Neuronal stem cell (in vitro differentiated cells): ENCODE measurements at regions not wholly inside any gene's neighbourhood (a gene's known extent, or its start where the extent isn't known, plus 50 kb on each side); places are given as distances from the start of the nearest gene placed in this dataset.

Source experiments
- DNase-seq: peaks from one replicate; pipeline ENCODE4 v3.0.0-alpha.2; 2013; ENCODE audit warnings: low spot score
- H2AFZ ChIP-seq: one replicate; pipeline ENCODE4 v1.6.1; 2013; ENCODE audit warnings: mild to moderate bottlenecking, low read length, inconsistent platforms
- H2AK5ac ChIP-seq: 2 replicates; pipeline ENCODE4 v1.6.1; 2013; ENCODE audit warnings: low read depth, mild to moderate bottlenecking, inconsistent platforms, low read length, moderate library complexity, mixed read lengths
- H2BK120ac ChIP-seq: 2 replicates; pipeline ENCODE4 v1.6.1; 2013; ENCODE audit warnings: low read depth, mild to moderate bottlenecking, inconsistent platforms, low read length, moderate library complexity, mixed read lengths
- H2BK12ac ChIP-seq: one replicate; pipeline ENCODE4 v1.6.1; 2013; ENCODE audit warnings: low read length, inconsistent platforms
- H2BK15ac ChIP-seq: 2 replicates; pipeline ENCODE4 v1.6.1; 2013; ENCODE audit warnings: mild to moderate bottlenecking, low read length, inconsistent platforms, mixed read lengths
- H2BK5ac ChIP-seq: one replicate; pipeline ENCODE4 v1.6.1; 2013; ENCODE audit warnings: inconsistent platforms, mild to moderate bottlenecking, low read length, moderate library complexity
- H3K14ac ChIP-seq: one replicate; pipeline ENCODE4 v1.6.1; 2013; ENCODE audit warnings: low read length, inconsistent platforms
- H3K18ac ChIP-seq: 2 replicates; pipeline ENCODE4 v1.6.1; 2013; ENCODE audit warnings: low read length, inconsistent platforms
- H3K23ac ChIP-seq: 2 replicates; pipeline ENCODE4 v1.6.1; 2013; ENCODE audit warnings: low read depth, mild to moderate bottlenecking, mixed read lengths, low read length, inconsistent platforms; ENCODE audit not compliant: poor library complexity
- H3K27ac ChIP-seq: replicated peaks from 3 replicates; pipeline ENCODE4 v1.5.1; 2013; ENCODE audit warnings: low read length, inconsistent platforms
- H3K27me3 ChIP-seq, 3 experiments: 2 replicates each; pipeline ENCODE4 v1.6.1; 2013; ENCODE audit warnings: low read length in 3 of 3, mild to moderate bottlenecking in 2 of 3, inconsistent platforms in 1 of 3, low read depth in 1 of 3, mixed read lengths in 1 of 3, moderate library complexity in 1 of 3; ENCODE audit not compliant: control insufficient read depth in 3 of 3, insufficient read depth in 3 of 3
- H3K36me3 ChIP-seq, 2 donors: replicated peaks in 1 of 2; 2 replicates each; pipeline ENCODE4 v1.6.1; 2013; ENCODE audit warnings: low read length in 2 of 2; ENCODE audit not compliant: control insufficient read depth in 2 of 2, insufficient read depth in 2 of 2
- H3K4ac ChIP-seq: 2 replicates; pipeline ENCODE4 v1.6.1; 2013; ENCODE audit warnings: inconsistent platforms, mild to moderate bottlenecking, low read length, moderate library complexity
- H3K4me1 ChIP-seq, 2 donors: 1 replicate in 1 of 2; 2 replicates in 1 of 2; pipeline ENCODE4 v1.6.1; 2013; ENCODE audit warnings: low read length in 2 of 2, low read depth in 1 of 2; ENCODE audit not compliant: control insufficient read depth in 2 of 2, insufficient read depth in 1 of 2
- H3K4me2 ChIP-seq: one replicate; pipeline ENCODE4 v1.6.1; 2013; ENCODE audit warnings: mild to moderate bottlenecking, low read length, inconsistent platforms; ENCODE audit not compliant: insufficient read depth, poor library complexity, severe bottlenecking
- H3K4me3 ChIP-seq, 2 donors: 2 replicates each; pipeline ENCODE4 v1.5.1; 2013; ENCODE audit warnings: low read length in 2 of 2, mild to moderate bottlenecking in 2 of 2, inconsistent platforms in 1 of 2, moderate library complexity in 1 of 2
- H3K79me1 ChIP-seq: one replicate; pipeline ENCODE4 v1.6.1; 2013; ENCODE audit warnings: low read depth, mild to moderate bottlenecking, inconsistent platforms, low read length, moderate library complexity
- H3K9ac ChIP-seq: one replicate; pipeline ENCODE4 v1.6.1; 2013; ENCODE audit warnings: mild to moderate bottlenecking, low read depth, low read length, inconsistent platforms; ENCODE audit not compliant: poor library complexity
- H3K9me3 ChIP-seq, 2 donors: replicated peaks in 1 of 2; 2 replicates each; pipeline versions ENCODE3 to v1.6.1; 2013; ENCODE audit warnings: low read length in 2 of 2, mild to moderate bottlenecking in 2 of 2, inconsistent platforms in 1 of 2, low read depth in 1 of 2, mixed read lengths in 1 of 2, moderate library complexity in 1 of 2; ENCODE audit not compliant: control insufficient read depth in 2 of 2, insufficient read depth in 1 of 2
- H4K8ac ChIP-seq: one replicate; pipeline ENCODE4 v1.6.1; 2013; ENCODE audit warnings: low read depth, mild to moderate bottlenecking, inconsistent platforms, low read length, moderate library complexity
- H4K91ac ChIP-seq: one replicate; pipeline ENCODE4 v1.6.1; 2013; ENCODE audit warnings: low read length, low read depth, mild to moderate bottlenecking, inconsistent platforms; ENCODE audit not compliant: poor library complexity
- WGBS, 2 donors: extraction: QIAGEN DNeasy Blood & Tissue Kit; methylation state at CpG; one replicate each; pipeline ENCODE4 v1.1.7; 2013; ENCODE audit warnings: missing lambda C conversion rate in 2 of 2, mixed read lengths in 1 of 2; ENCODE audit not compliant: insufficient read length in 2 of 2, insufficient replicate concordance in 1 of 2; ENCODE audit errors: extremely low coverage in 2 of 2; 5-methylcytosine and 5-hydroxymethylcytosine counted together

DNA sequence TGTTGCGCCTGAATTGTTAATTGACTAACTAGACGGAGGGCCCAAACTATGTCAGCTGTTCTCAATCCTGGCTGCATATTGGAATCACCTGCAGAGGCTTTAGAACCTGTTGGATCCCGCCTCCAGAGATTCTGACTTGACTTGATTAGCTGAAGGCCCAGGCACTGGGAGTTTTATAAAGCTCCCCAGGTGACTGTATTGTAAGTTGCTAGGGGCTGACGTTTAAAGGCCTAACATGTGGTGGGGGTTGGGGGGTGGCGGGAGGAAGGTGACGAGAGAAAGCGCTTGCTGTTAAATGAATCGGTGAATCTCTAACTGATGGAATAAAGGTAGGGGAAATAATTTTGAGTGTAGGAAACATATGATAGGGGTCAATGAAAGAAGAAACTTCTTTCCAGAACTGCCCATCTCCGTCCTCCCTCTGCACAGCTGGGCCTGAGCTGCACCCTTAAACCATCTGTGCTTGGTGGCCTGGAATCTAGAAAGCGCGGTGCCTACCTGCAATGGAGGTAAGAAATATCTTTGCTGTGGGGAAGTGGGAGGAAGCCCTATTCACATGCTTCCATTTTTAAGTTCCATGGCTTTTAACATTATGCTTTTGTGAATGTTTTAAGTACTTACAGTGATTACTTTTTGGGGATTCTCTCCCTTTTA, 225.0 kb upstream of the FAM3C start:
- H2BK120ac ChIP-seq: no peak overlapping the region
- H3K27me3 ChIP-seq: no peaks in the 10 kb centered on the region
- no peak overlapping the region for H2BK12ac ChIP-seq
- no CpG with 5 or more reads among the region's 11 CpGs for WGBS, 2 donors
- H2AK5ac ChIP-seq: no peak overlapping the region
- no peaks in the 10 kb centered on the region for H3K9me3 ChIP-seq
- H4K91ac ChIP-seq: no peak overlapping the region
- no peak overlapping the region for H2AFZ ChIP-seq
- DNase-seq: peak; percentile 8
- H3K18ac ChIP-seq: no peak overlapping the region
- no peak overlapping the region for H4K8ac ChIP-seq
- H3K4me2 ChIP-seq: peak overlapping the region; percentile 26
- H3K4me1 ChIP-seq: peaks cover 0 to 3% of the 10 kb centered on the region in 2 donors
- no peak overlapping the region for H2BK15ac ChIP-seq
- H3K27ac ChIP-seq: no peak overlapping the region
- H3K79me1 ChIP-seq: no peaks in the 10 kb centered on the region
- no peak overlapping the region for H3K14ac ChIP-seq
- H3K9ac ChIP-seq: no peak overlapping the region
- H3K23ac ChIP-seq: no peak overlapping the region
- H3K4me3 ChIP-seq: no peak overlapping the region
- no peaks in the 10 kb centered on the region for H3K36me3 ChIP-seq
- H3K4ac ChIP-seq: no peak overlapping the region
- no peak overlapping the region for H2BK5ac ChIP-seq

DNA sequence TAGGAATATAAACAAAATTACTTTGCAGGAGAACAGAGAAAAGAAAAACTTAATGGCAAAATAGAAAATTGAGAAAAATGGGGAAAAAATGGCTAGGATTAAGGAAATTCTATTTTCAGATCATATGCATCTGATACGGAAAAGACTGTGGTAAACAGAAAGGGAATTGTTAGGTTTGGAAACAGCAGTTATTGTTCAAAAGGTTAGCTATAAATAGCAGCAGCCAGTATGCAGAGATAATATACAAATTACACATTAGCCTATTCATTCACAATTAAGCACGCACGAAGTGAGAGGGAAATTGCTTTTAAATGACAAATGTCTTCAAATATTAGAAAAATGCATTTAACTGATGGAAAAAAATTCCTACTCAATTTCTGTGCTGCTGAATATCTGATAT, 224.1 kb upstream of the FAM3C start:
- H4K91ac ChIP-seq: no peak overlapping the region
- no peaks in the 10 kb centered on the region for H3K79me1 ChIP-seq
- H2BK120ac ChIP-seq: no peak overlapping the region
- H3K4ac ChIP-seq: no peak overlapping the region
- H3K4me2 ChIP-seq: no peak overlapping the region
- WGBS, 2 donors: no CpG with 5 or more reads among the region's 3 CpGs
- no peak for DNase-seq
- no peak overlapping the region for H2BK5ac ChIP-seq
- peaks cover 0 to 3% of the 10 kb centered on the region in 2 donors for H3K4me1 ChIP-seq
- no peak overlapping the region for H3K9ac ChIP-seq
- H2AK5ac ChIP-seq: no peak overlapping the region
- H3K36me3 ChIP-seq: no peaks in the 10 kb centered on the region
- no peak overlapping the region for H4K8ac ChIP-seq
- no peak overlapping the region for H2BK15ac ChIP-seq
- H3K14ac ChIP-seq: no peak overlapping the region
- H3K23ac ChIP-seq: no peak overlapping the region
- H2BK12ac ChIP-seq: no peak overlapping the region
- no peak overlapping the region for H3K18ac ChIP-seq
- no peaks in the 10 kb centered on the region for H3K27me3 ChIP-seq
- no peak overlapping the region for H2AFZ ChIP-seq
- no peaks in the 10 kb centered on the region for H3K9me3 ChIP-seq
- H3K27ac ChIP-seq: no peak overlapping the region
- H3K4me3 ChIP-seq: no peak overlapping the region

DNA sequence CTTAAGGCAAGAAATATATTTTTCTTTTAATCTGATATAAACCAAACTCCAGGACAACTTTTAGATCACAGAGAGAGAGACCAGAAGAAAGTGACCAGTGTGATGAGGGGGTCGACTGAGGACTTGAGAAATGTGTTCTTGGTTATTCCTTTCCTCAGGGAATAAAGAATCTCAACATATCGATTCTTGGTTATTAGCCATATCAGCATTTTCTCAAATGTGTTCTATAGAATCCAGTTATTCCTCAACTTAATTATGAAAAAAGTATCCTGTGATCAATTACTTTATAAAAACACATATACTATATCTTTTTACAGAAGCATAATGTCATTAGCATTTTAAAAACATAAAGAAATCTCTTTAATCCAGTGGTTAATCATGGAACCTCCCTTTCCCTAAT, 222.1 kb upstream of the FAM3C start:
- no peak overlapping the region for H2AK5ac ChIP-seq
- no peaks in the 10 kb centered on the region for H3K36me3 ChIP-seq
- no peak overlapping the region for H2BK120ac ChIP-seq
- H3K18ac ChIP-seq: no peak overlapping the region
- no peak overlapping the region for H3K4me3 ChIP-seq
- H3K9ac ChIP-seq: no peak overlapping the region
- H4K8ac ChIP-seq: no peak overlapping the region
- H3K4me2 ChIP-seq: no peak overlapping the region
- H3K79me1 ChIP-seq: no peaks in the 10 kb centered on the region
- H3K23ac ChIP-seq: no peak overlapping the region
- H2BK15ac ChIP-seq: no peak overlapping the region
- H3K4me1 ChIP-seq: peaks cover 0 to 2% of the 10 kb centered on the region in 2 donors
- no peak overlapping the region for H3K14ac ChIP-seq
- no peaks in the 10 kb centered on the region for H3K9me3 ChIP-seq
- no peak for DNase-seq
- no peak overlapping the region for H4K91ac ChIP-seq
- H3K4ac ChIP-seq: no peak overlapping the region
- no peak overlapping the region for H2BK12ac ChIP-seq
- no peaks in the 10 kb centered on the region for H3K27me3 ChIP-seq
- H3K27ac ChIP-seq: no peak overlapping the region
- no CpG with 5 or more reads among the region's 2 CpGs for WGBS, 2 donors
- no peak overlapping the region for H2AFZ ChIP-seq
- no peak overlapping the region for H2BK5ac ChIP-seq

DNA sequence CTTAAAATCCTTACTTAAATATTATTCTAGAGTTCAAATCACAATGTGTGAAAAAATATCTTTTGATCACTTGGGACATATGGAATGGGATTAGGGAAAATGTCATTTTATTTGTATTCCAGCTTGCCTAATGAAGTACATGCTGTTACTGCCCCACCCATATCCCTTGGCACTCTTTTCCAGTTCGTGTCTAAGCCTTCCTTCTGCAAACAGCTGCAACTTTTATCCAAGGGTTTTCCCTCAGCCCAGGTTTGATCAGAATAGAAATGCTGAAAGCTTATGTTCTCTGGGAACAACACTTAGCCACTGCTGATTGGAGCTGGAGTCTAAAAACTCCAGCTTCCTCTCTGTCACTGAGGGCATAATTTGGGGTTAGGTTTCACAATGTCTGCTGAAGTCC, 214.1 kb upstream of the FAM3C start:
- WGBS, 2 donors: no CpG with 5 or more reads among the region's 1 CpG
- no peaks in the 10 kb centered on the region for H3K27me3 ChIP-seq
- no peak overlapping the region for H3K4me2 ChIP-seq
- no peak overlapping the region for H3K14ac ChIP-seq
- no peaks in the 10 kb centered on the region for H3K9me3 ChIP-seq
- no peak overlapping the region for H2BK5ac ChIP-seq
- H3K9ac ChIP-seq: no peak overlapping the region
- H3K36me3 ChIP-seq: no peaks in the 10 kb centered on the region
- H3K23ac ChIP-seq: no peak overlapping the region
- H2BK120ac ChIP-seq: no peak overlapping the region
- H3K4me3 ChIP-seq: no peak overlapping the region
- H3K27ac ChIP-seq: no peak overlapping the region
- H3K79me1 ChIP-seq: no peaks in the 10 kb centered on the region
- DNase-seq: no peak
- H2BK15ac ChIP-seq: no peak overlapping the region
- no peak overlapping the region for H4K8ac ChIP-seq
- no peak overlapping the region for H2BK12ac ChIP-seq
- H4K91ac ChIP-seq: no peak overlapping the region
- no peak overlapping the region for H3K18ac ChIP-seq
- no peak overlapping the region for H2AK5ac ChIP-seq
- no peak overlapping the region for H3K4ac ChIP-seq
- H3K4me1 ChIP-seq: peaks cover 0 to 4% of the 10 kb centered on the region in 2 donors
- peak overlapping the region; percentile 44 for H2AFZ ChIP-seq
